ENCODE measurements at regions not wholly inside any gene's neighbourhood (a gene's known extent, or its start where the extent isn't known, plus 50 kb on each side); places are given as distances from the start of the nearest gene placed in this dataset.

DNA sequence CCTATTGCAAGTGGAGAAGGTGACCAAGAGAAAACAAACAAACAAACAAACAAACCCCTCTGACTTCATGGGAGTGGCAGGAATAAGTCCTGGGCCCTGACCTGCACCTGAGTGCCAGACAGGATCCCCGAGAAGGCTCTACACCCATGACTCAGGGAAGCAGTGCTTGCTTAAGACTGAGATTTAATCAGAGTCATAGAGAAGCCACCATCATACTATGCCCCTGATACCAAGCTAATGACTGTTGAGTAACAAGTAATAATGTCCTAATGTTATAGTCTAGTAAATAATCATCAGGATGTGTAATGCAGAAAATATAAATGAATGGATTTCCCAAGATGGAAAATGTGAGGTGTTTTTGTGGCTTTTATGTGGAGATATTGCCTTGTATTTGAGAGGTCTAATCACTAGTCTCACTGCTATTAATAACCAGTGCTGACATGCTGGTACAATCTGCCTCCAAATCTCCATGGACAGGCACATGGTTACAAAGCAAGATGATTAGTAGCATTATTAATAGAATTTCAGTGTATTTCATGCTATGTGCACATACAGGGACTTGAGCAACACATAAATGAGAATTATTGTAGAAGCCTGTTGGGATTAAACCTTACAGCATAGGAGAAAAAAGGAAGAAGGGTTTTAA lies 1290.9 kb downstream of the MRPL39 start:
- Histone ChIP-seq H3K36me3 (ENCODE audit: control insufficient read depth in 4 of 4, insufficient read depth in 3 of 4, low read depth in 1 of 4, low read length in 3 of 4) (no peaks in the 10 kb centered on the region), H3K4me1 (ENCODE audit: control insufficient read depth in 4 of 4, insufficient read depth in 4 of 4, low read length in 3 of 4) (no peaks in the 10 kb centered on the region), H3K27me3 (ENCODE audit: control insufficient read depth in 4 of 4, insufficient read depth in 4 of 4, low read length in 3 of 4) (peaks cover 0 to 2% (median 0%) of the 10 kb centered on the region in 4 donors), H3K27ac (ENCODE audit: low read depth in 1 of 2, low read length in 2 of 2) (no peak overlapping the region), H3K4me3 (ENCODE audit: low read depth in 1 of 3, low read length in 3 of 3) (no peak overlapping the region), H3K9ac (ENCODE audit: low read depth in 1 of 2, low read length in 2 of 2) (no peak overlapping the region), H3K9me3 (ENCODE audit: control insufficient read depth in 4 of 4, low read length in 3 of 4) (no peaks in the 10 kb centered on the region)
- WGBS: 63% methylated on average over 1 of the region's 1 CpG
- no peak for DNase-seq (ENCODE audit: low spot score)
- TF ChIP-seq FOXA2 (IDR thresholded peaks at IDR 0.05): no peak
- no peak for TF ChIP-seq NR2F2 (IDR thresholded peaks at IDR 0.05)
- TF ChIP-seq SP1 (IDR thresholded peaks at IDR 0.05): no peak
- TF ChIP-seq, protein P1, sequence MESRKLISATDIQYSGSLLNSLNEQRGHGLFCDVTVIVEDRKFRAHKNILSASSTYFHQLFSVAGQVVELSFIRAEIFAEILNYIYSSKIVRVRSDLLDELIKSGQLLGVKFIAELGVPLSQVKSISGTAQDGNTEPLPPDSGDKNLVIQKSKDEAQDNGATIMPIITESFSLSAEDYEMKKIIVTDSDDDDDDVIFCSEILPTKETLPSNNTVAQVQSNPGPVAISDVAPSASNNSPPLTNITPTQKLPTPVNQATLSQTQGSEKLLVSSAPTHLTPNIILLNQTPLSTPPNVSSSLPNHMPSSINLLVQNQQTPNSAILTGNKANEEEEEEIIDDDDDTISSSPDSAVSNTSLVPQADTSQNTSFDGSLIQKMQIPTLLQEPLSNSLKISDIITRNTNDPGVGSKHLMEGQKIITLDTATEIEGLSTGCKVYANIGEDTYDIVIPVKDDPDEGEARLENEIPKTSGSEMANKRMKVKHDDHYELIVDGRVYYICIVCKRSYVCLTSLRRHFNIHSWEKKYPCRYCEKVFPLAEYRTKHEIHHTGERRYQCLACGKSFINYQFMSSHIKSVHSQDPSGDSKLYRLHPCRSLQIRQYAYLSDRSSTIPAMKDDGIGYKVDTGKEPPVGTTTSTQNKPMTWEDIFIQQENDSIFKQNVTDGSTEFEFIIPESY (IDR thresholded peaks at IDR 0.05): no peak
- TF ChIP-seq EGR1 (IDR thresholded peaks at IDR 0.05; ENCODE audit: low read depth in 2 of 2): no peak
- TF ChIP-seq HNF4G (IDR thresholded peaks at IDR 0.05): no peak

DNA sequence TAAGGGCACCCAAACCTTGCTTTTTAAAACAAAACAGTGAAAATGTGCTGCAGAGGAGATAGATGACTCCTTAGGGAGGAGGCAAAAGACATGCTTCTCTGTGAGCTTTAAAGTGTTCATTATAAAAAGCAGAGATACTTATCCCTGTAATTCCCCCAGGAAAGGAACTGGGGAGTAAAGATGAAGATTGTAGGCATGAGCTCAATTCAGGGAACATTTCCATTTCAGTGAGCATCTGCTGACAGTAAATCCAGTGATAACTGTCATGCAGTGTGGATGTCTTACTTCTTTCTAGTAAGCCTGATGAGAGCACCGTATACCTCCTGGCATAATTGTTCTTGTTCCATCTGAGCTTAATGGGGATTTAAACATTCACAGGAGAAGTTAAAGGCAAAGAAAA lies 1296.5 kb downstream of the MRPL39 start:
- DNase-seq (ENCODE audit: low spot score): no peak
- Histone ChIP-seq H3K9me3 (ENCODE audit: control insufficient read depth in 4 of 4, low read length in 3 of 4) (peaks cover 0 to 3% (median 0%) of the 10 kb centered on the region in 4 donors), H3K27me3 (ENCODE audit: control insufficient read depth in 4 of 4, insufficient read depth in 4 of 4, low read length in 3 of 4) (peaks cover 0 to 2% (median 0%) of the 10 kb centered on the region in 4 donors), H3K36me3 (ENCODE audit: control insufficient read depth in 4 of 4, insufficient read depth in 3 of 4, low read depth in 1 of 4, low read length in 3 of 4) (no peaks in the 10 kb centered on the region), H3K9ac (ENCODE audit: low read depth in 1 of 2, low read length in 2 of 2) (no peak overlapping the region), H3K27ac (ENCODE audit: low read depth in 1 of 2, low read length in 2 of 2) (no peak overlapping the region), H3K4me1 (ENCODE audit: control insufficient read depth in 4 of 4, insufficient read depth in 4 of 4, low read length in 3 of 4) (peaks cover 0 to 2% (median 0%) of the 10 kb centered on the region in 4 donors), H3K4me3 (ENCODE audit: low read depth in 1 of 3, low read length in 3 of 3) (no peak overlapping the region)
- TF ChIP-seq, protein P2, sequence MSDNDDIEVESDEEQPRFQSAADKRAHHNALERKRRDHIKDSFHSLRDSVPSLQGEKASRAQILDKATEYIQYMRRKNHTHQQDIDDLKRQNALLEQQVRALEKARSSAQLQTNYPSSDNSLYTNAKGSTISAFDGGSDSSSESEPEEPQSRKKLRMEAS (IDR thresholded peaks at IDR 0.05): no peak
- TF ChIP-seq FOXA2 (IDR thresholded peaks at IDR 0.05): no peak
- no peak for TF ChIP-seq FOXA1 (IDR thresholded peaks at IDR 0.05)
- TF ChIP-seq, protein P3, sequence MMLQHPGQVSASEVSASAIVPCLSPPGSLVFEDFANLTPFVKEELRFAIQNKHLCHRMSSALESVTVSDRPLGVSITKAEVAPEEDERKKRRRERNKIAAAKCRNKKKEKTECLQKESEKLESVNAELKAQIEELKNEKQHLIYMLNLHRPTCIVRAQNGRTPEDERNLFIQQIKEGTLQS (IDR thresholded peaks at IDR 0.05): no peak
- TF ChIP-seq, protein P4, sequence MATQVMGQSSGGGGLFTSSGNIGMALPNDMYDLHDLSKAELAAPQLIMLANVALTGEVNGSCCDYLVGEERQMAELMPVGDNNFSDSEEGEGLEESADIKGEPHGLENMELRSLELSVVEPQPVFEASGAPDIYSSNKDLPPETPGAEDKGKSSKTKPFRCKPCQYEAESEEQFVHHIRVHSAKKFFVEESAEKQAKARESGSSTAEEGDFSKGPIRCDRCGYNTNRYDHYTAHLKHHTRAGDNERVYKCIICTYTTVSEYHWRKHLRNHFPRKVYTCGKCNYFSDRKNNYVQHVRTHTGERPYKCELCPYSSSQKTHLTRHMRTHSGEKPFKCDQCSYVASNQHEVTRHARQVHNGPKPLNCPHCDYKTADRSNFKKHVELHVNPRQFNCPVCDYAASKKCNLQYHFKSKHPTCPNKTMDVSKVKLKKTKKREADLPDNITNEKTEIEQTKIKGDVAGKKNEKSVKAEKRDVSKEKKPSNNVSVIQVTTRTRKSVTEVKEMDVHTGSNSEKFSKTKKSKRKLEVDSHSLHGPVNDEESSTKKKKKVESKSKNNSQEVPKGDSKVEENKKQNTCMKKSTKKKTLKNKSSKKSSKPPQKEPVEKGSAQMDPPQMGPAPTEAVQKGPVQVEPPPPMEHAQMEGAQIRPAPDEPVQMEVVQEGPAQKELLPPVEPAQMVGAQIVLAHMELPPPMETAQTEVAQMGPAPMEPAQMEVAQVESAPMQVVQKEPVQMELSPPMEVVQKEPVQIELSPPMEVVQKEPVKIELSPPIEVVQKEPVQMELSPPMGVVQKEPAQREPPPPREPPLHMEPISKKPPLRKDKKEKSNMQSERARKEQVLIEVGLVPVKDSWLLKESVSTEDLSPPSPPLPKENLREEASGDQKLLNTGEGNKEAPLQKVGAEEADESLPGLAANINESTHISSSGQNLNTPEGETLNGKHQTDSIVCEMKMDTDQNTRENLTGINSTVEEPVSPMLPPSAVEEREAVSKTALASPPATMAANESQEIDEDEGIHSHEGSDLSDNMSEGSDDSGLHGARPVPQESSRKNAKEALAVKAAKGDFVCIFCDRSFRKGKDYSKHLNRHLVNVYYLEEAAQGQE (IDR thresholded peaks at IDR 0.05): no peak
- no peak for TF ChIP-seq YY1 (IDR thresholded peaks at IDR 0.05)
- no peak for TF ChIP-seq HNF4A (conservative IDR thresholded peaks at IDR 0.05)
- TF ChIP-seq RXRA (IDR thresholded peaks at IDR 0.05): no peak
- TF ChIP-seq SP1 (IDR thresholded peaks at IDR 0.05): no peak
- TF ChIP-seq, protein P1 (IDR thresholded peaks at IDR 0.05): no peak
- no peak for TF ChIP-seq NR2F2 (IDR thresholded peaks at IDR 0.05)
- no peak for TF ChIP-seq EGR1 (IDR thresholded peaks at IDR 0.05; ENCODE audit: low read depth in 2 of 2)
- no peak for TF ChIP-seq HNF4G (IDR thresholded peaks at IDR 0.05)
- TF ChIP-seq, protein P5, sequence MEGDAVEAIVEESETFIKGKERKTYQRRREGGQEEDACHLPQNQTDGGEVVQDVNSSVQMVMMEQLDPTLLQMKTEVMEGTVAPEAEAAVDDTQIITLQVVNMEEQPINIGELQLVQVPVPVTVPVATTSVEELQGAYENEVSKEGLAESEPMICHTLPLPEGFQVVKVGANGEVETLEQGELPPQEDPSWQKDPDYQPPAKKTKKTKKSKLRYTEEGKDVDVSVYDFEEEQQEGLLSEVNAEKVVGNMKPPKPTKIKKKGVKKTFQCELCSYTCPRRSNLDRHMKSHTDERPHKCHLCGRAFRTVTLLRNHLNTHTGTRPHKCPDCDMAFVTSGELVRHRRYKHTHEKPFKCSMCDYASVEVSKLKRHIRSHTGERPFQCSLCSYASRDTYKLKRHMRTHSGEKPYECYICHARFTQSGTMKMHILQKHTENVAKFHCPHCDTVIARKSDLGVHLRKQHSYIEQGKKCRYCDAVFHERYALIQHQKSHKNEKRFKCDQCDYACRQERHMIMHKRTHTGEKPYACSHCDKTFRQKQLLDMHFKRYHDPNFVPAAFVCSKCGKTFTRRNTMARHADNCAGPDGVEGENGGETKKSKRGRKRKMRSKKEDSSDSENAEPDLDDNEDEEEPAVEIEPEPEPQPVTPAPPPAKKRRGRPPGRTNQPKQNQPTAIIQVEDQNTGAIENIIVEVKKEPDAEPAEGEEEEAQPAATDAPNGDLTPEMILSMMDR (IDR thresholded peaks at IDR 0.05; ENCODE audit: low read depth, low read length, missing input control): no peak
- no peak for TF ChIP-seq GABPA (IDR thresholded peaks at IDR 0.05 in 1 of 2, conservative IDR thresholded peaks at IDR 0.05 in 1 of 2)
- TF ChIP-seq TAF1 (conservative IDR thresholded peaks at IDR 0.05): no peak
- no peak for TF ChIP-seq JUND (IDR thresholded peaks at IDR 0.05)
- 82% methylated on average over 1 of the region's 1 CpG for WGBS
